ELR (cell line): ENCODE measurements at regions not wholly inside any gene's neighbourhood (a gene's known extent, or its start where the extent isn't known, plus 50 kb on each side); places are given as distances from the start of the nearest gene placed in this dataset.

Experiments used
- DNase-seq: peaks from one replicate; pipeline ENCODE4 v3.0.0-alpha.2; 2015; ENCODE audit warnings: low read depth

DNA sequence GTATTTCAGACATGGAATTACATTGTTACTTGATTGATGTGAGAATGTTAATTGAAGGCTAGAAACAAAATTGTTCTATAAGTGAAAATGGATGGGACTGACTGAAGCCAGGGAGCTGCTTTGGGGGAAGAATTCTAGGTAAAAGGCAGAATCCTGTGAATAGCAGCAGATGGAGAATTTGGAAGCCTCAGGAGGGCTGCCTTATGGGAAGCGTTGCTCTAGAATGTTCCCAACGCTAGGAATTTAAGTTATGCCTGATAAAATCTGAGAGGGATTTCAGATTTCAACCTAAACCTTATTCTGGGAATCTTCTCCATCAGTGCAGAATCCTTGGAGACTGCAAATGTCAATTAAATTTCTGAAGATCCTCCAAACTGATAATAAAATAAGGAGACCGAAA is 858.2 kb upstream of the FLRT2 start:
- DNase-seq = no peak

DNA sequence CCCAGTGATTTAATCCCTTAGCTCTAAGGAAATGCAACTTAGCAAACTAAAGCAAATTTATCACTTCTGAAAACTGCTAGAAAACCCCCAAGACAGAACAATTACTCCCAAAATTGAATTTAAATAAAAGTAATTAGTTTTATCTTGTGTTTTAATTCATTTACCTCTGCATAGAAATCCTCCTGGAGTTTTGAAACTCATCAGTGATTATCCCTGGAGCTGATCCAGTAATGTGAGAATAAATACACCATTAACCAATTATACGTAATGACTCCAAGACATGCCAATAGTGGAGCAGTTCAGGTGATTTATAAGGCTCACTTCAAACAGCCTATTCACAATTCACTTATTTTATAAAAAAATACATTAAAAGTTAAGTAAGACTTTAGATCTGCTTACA is 855.3 kb upstream of the FLRT2 start:
- no peak for DNase-seq

DNA sequence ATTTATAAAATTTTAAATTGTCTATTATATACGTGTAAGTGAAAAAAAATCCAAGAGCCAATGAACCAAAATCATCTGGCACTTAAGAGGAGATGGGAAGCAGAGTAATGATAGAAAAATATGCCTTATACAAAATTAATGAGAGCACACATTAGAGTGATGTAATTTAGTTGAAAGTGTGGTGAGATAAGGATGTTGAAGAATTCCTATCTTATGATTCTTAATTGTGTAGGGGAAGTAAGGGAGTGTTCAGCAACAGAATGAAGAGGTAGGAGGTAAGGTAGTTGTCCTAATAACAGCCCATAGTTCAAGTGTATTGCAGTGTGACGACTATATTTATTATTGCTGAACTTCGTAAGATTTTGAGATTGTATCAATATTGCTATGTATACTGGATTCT is 843.4 kb upstream of the FLRT2 start:
- DNase-seq = no peak

DNA sequence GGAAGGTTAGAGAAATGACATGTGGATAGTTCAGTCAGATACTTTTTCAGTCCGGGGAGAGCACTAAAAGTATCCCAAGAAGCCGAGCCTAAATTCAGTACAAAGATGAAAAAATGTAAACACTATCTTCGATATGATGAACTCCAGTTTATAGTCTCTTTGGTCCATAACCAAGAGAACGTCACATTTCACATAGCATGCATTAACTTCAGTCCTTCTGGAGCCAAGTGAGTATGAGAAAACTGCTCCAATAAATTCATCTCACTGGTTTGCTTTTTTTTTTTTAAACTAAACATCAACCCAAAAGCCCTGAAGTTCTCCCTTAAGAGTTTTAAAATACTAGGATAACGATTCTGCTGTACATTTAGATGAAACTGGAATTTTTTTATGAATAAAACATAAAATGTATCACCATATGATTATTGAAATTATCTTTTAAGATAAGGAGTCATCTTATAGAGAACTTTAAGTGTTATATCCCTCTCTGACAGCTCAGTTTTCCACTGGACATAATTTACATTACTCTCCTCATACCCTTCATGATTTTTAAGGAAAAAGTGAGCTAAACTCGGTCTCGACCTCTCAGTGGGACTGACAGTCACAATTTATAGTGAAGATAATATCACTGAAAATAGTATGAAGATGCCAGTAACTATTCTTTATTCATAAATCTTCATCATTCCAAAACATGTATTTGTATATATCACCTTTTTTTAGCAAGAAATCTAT is 841.5 kb upstream of the FLRT2 start:
- DNase-seq = no peak

DNA sequence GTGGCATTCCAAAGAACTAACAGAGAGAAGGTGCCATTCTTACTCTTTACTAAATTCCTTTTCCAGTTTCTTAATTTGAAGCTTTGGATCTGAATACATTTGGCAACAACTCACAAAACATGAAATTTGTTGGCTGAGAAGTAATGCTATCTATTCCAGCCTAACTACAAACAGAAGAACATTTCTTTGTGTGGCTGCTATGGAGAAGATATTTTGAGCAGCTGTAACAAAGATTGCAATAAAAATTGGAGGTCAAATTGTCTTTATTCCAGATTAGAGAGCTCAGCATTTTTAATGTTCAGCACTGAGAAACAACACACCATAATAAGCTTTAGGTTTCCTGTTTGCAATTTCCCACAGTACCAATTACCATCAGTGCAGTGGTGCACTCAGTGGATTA is 835.8 kb upstream of the FLRT2 start:
- DNase-seq = no peak

DNA sequence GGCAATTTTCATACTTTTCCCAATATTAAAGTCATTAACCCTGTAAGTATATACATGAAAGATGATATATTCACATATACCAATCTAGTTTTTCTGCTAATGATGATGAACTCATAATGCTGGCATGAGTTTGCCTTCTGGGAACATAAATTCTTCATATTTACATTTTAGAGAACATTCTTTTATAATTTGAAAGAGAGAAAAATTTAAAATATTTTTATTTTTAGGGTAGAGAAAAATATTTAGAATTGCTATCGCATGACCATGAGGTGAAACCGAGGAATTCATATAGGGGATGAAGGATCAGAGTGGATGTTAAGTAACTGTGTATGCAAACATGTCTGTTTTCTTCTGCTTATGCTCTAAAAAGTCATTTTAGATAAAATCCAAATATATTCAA is 825.3 kb upstream of the FLRT2 start:
- DNase-seq = no peak

DNA sequence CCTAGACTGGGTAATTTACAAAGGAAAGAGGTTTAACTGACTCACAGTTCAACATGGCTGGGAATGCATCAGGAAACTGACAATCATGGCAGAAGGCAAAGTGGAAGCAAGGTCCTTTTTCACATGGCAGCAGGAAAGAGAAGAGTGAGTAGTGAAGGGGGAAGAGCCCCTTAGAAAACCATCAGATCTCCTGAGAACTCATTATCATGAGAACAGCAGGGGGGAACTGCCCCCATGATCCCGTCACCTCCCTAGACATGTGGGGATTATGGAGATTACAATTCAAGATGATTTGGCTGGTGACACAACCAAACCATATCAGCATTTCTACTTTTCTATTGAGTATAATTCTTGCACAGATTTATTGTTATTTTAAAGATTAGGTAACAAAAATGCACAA is 822.1 kb upstream of the FLRT2 start:
- DNase-seq = no peak

DNA sequence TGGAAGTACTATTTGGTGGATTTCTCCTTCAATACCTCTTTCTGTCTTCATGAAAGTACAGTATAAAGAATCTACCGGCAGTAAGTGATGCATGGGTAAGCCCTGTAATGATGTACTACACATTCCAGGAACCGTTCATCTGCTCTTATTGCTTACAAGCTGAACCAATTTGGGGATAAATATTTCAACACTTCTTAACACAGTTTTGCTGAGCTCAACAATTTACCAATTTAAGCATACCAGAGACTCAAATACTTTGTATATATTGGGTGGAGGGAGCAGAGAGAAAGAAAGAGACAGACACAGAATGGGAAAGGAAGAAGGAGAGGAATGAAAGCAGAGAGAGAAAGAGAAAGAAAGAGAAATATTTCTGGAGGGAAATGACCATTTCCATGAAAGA is 821.1 kb upstream of the FLRT2 start:
- no peak for DNase-seq

DNA sequence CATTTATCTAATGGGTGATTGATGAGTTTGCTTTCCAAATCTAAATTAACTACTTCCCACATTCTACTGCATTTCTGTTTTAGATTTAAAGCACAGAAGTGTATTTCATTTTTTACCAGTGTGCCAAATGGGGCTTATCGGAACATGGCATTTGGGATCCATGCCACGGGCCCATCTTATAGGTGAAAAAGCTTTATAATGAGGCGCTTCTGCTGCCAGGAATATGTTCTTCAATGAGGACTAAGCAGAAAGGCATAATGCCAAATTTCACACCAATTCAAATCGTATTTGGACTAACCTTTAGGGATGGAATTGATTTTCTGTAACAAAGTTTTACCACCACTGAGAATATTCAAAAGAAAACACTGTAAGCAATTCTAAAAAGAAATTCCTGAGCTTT is 803.5 kb upstream of the FLRT2 start:
- DNase-seq = no peak

DNA sequence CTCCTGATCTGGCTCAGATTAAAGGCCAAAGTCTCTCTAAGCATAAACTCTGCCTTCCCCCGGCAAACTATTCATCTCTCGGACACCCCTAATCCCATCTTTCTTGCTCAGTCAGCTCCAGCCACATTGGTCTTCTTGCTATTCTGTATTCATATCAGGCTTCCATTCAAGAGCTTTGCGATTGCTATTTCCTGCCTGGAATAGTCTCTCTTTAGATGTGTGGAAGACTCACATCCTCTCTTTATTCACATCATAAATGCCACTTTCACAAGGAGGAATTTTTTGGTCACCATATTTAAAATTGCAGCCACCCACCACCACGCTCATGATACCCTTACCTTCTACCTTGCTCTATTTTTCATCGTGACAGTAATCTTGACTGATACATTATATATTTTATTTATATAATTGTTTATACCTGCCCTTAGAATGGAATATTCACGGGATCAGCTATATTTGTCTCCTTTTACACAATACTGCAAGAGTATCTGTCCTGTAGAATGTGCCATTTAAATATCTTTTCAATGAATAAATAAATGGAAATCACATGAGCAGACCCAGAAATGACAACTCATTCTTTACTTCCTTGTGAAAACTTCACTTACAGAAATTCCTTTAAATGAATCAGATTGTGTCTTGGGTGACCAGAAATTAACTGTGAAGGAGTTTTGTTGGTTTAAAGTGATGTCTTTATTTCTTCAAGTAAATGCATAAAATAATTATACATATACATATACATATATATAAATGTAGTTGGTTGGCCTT is 780.6 kb upstream of the FLRT2 start:
- peak; percentile 6 for DNase-seq

DNA sequence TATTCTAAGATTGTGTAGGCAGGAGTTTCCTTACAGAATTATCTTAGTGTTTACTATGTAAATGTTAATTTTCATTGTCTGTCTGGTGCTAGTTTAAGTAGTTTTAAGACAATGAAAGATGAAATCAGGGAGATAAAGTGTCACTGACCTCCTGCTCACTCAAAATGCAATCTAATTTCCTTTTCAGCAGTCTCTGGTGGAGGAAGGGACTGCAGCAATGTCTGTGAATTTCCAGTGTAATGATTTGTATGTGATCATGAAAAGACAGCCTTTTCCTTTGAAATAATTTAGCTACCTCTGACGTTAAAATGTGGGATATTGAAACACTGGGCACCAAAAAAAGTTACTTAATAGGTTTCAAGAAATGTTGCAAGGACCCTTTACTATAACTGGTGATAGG is 779.7 kb upstream of the FLRT2 start:
- no peak for DNase-seq

DNA sequence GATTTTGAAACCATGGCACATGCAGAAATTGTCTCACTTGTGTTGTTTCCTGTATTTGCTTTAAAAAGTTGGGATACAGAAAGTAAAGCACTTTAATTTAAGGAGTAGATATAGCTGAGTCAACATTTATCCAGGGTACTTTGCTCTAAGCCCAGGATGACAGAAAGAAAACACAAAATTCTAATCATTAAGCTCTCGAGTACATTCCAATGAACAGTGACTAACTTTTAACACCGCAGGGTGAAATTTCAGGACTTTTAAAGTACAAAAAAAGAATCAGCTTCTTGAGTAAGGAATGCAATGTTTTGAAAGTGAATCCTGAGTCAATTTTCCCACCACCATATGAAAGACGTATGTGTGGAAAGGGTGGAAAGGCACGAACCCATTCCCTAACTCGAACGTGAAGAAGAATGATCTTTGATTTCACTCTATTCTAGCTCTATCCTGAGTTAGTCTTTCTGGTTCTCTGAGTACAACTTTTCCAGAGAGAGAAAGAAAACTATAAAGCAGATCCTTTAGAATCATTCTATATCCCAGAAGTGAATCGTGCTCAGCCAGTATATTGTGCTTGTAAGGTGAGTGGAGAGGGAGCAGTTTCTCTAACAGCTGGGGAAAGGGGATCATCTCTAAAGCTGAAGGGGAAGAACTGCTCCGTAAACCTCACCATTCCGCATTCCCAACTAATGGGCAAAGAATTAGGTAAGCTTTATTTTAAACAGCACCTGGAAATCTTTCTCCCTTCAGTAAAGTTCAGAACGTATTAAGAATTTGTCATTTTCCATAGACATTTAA is 779.0 kb upstream of the FLRT2 start:
- peak; percentile 10 for DNase-seq

DNA sequence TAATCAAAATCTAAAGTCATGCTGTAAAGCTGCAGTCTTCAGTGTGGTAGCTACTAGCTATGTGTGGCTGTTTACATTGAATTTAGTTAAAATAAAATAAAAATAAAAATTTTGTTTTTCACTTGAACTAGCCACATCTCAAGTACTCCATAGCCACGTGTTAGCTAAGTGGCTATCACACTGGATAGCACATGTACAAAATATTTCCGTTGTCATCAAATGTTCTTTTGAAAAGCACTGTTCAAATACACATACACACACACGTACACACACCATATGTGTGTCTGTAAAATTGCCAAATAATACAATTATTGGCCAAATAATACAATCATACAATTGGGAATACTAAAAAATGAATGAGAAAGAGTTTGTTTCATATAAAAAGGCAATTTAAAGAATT is 778.2 kb upstream of the FLRT2 start:
- no peak for DNase-seq

DNA sequence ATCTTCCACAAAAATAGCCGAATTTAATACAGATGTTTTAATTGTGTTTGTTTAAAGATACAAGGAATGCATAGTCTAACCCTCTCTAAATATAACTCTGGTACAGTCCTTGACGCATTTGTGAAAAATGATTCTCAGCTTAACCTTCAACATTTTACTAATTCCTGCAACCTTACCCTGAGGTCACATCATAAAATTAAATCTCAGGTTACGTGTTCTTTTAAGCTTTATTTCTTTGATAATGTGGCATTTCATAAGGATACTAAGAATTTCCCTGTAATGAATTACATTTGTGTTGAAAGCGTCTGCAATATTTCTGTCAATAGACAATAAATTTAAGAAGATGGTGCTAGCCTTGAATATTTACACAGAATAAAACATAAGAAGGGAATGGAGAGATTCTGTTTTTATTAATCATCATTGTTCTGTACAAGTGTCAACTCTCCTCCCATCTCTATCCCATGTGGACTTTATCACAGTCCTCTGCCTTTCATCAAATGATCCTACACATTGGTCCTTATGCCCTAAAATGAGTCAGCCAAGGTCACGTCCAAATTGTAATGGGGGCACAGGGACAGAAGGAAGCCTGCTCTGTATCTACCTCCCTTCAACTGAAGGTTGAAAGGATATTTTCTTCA is 769.3 kb upstream of the FLRT2 start:
- no peak for DNase-seq

DNA sequence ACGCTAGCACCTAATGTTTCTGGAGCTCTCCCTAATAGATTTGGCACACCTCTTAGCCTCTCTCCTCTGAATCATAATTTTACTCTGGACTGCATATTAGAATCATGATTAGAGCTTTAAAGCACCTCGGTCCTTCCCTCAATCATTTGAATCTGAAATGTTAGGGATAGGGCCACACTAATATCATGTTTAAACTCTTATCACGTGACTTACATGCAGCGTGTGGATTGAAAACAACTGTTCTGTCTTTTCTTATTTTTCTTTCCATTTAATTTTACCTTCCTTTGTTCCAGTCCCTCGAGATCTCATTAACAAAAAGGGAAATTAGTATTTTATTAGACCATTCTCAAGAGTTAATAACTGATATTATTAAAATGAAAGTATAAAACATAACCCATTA is 762.5 kb upstream of the FLRT2 start:
- DNase-seq = no peak

DNA sequence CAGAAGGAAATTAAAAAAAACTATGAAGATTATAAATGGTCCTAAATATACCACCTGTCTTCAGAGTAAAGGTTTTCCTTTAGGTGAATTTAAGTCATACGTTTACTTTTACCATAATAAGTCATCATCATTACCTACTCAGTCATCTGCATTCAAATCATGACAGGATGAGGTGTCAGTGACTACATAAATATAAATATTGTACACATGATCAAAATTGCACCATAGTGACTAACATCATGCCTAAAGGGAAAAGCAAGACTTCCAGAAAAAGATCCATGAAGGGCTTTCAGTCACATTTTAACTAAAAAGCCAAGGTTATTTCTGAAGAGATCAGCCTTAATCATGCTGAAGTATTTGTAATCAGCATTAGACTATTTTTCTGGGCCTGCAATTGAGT is 759.9 kb upstream of the FLRT2 start:
- peak; percentile 17 for DNase-seq

DNA sequence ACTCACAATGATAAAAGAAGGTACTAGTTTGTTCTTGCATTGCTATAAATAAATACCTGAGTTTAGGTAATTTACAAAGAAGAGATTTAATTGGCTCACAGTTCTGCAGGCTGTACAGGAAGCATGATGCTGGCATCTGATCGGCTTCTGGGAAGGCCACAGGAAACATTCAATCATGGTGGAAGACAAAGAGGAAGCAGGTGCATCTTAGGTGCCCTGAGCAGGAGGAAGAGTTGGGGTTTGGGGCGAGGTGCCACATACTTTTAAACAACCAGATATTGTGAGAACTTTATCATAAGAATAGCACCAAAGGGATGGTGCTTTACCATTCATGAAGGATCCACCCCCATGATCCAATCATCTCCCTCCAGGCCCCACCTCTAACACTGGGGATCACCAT is 752.6 kb upstream of the FLRT2 start:
- no peak for DNase-seq

DNA sequence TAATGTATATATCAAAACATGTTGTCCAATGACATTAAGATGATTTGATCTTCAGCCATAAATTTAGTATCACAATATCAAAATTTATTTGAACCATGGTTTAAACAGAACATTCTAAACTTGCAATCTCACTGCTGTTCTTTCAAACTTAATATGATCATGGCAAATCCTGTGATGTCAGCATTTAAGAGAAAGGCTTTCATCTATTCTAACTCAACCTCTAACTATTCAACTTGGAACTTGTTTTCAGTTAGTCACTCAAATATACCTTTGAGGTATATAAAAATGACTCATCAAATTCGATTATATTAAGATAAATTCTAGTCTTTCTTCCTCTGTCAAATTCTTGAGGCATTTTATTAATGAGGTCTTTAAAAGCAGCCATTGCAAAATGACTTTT is 747.0 kb upstream of the FLRT2 start:
- DNase-seq = no peak

DNA sequence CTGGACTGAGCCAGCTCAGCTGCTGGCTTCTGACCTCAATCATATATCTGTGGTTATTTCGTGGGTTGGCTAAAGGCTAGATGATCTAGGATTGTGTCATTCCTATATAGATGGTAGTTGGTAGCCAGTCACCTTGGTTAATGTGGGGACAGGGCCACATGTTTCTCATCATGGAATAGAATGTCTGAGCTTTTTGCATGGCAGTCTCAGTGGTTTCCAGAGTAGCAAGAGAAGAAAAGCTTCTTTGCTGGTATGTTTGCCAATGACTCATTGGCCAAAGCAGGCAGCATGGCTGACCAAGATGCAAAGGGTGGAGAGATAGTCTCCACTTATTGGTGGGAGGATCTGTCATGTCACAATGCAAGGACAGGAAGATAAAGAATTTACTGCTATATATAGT is 746.4 kb upstream of the FLRT2 start:
- peak; percentile 4 for DNase-seq

DNA sequence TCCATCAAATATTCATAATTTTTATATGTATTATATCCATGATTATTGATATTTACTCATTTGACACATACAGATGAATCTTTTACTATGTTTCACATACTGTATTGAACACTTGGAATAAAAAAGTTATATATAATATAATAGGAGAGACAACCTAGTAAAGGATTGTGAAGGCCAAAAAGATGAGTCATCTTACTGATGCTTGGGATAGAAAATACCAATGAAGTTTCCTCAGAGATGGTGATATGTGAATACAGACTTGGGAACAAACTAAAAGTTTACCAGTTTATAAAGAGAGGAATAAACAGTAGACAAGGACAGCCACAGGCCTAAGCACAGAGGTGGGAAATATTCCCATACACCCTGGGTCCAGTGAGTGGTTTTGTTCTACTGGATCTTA is 743.9 kb upstream of the FLRT2 start:
- peak; percentile 10 for DNase-seq

DNA sequence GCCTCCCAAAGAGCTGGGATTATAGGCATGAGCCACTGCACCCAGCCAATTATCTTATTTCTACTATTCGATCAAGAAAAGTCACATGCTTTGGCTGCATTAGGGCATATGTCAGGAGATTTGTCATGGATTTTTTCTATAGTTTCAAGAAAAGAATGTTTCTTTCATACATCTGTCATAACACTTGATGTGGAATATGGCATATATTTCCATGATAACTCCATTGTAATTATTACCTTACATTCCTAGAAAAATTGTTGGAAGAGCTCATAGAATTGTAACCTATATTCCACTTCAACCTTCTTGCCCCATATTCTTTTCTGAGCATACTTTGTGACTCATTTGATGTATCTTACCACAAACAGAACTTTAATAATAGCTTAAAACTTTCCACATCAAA is 740.9 kb upstream of the FLRT2 start:
- no peak for DNase-seq

DNA sequence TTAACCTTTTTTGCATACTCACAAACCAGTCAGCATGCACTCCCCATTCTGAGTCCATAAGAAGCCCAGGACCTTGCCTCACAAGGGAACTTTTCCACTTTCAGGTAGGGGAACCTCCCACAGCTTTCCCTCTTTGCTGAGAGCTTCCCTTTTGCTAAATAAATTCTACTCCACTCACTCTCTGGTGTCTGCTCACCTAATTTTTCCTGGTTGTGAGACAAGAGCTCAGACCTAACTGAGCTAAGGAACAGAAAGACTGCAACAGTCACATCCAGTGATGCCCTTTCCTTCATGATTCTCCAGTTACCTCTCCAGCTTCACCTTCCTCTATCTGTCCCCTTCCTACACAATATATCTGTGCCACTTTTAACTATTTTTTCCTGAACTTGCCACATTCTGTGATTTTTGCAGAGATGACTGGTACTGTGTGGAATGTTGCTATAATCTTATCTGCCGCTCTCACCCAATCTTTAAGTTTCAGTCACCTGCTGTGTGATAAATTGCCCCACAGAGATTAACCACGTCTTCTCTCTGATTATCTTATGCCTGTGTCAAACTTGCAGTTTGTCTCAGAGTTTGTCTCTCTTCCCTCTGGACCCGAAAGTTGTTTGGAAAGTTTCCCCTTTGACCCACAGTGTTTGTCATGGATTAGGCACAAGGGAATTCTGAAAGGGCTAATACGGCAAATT is 737.1 kb upstream of the FLRT2 start:
- no peak for DNase-seq
